Tibial nerve (tissue), 4 donors: ENCODE measurements at regions not wholly inside any gene's neighbourhood (a gene's known extent, or its start where the extent isn't known, plus 50 kb on each side); places are given as distances from the start of the nearest gene placed in this dataset.

ENCODE experiments used
- EP300 ChIP-seq, 2 donors: sonication (generic); formaldehyde crosslinking; IDR thresholded peaks; one replicate each; pipeline ENCODE4 v1.6.1; 2017; ENCODE audit warnings: antibody characterized with exemption in 2 of 2, mild to moderate bottlenecking in 1 of 2
- POLR2A ChIP-seq, 2 donors: fragments of 450-650 bp; IDR thresholded peaks; one replicate each; pipeline ENCODE4 v1.6.1; 2017; ENCODE audit warnings: antibody characterized with exemption in 2 of 2, mild to moderate bottlenecking in 2 of 2, moderate library complexity in 2 of 2
- TF ChIP-seq, protein P1 (sequence below), 5 experiments: fragments of 200-600 bp in 3 of 5; fragments of 450-650 bp in 2 of 5; sonication (generic) in 3 of 5; IDR thresholded peaks; one replicate each; pipeline ENCODE4 v1.5.1; 2016 to 2019; ENCODE audit warnings: antibody characterized with exemption in 5 of 5, mild to moderate bottlenecking in 3 of 5, moderate library complexity in 2 of 5

DNA sequence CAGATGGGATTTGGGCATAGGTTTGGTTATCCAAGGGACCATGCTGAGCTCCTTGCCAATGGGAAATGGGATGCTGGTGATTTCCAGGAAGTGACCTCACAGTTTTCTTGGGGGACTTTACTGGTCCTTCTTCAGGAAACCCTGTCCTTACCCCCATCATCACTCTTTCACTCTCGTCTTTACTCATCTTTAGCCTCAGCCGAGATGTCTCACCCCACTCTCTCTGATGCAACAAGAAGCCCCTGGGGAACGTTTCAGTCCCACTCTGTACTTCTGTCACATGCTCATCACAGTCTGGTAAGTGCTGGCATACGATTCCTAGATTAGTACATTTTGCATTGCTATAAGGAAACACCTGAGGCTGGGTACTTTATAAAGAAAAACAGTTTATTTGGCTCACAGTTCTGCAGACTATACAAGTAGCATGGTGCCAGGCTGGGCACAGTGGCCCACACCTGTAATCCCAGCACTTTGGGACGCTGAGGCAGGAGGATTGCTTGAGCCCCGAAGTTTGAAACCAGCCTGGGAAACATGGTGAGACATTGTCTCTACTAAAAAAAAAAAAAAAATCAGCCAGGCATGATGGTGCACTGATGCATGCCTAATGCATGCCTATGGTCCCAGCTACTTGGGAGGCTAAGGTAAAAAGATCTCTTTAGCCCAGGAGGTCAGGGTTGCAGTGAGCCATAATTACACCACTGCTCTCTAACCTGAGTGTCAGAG lies 63.5 kb upstream of the VKORC1L1 start:
- TF ChIP-seq, protein P1, sequence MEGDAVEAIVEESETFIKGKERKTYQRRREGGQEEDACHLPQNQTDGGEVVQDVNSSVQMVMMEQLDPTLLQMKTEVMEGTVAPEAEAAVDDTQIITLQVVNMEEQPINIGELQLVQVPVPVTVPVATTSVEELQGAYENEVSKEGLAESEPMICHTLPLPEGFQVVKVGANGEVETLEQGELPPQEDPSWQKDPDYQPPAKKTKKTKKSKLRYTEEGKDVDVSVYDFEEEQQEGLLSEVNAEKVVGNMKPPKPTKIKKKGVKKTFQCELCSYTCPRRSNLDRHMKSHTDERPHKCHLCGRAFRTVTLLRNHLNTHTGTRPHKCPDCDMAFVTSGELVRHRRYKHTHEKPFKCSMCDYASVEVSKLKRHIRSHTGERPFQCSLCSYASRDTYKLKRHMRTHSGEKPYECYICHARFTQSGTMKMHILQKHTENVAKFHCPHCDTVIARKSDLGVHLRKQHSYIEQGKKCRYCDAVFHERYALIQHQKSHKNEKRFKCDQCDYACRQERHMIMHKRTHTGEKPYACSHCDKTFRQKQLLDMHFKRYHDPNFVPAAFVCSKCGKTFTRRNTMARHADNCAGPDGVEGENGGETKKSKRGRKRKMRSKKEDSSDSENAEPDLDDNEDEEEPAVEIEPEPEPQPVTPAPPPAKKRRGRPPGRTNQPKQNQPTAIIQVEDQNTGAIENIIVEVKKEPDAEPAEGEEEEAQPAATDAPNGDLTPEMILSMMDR (IDR thresholded peaks at IDR 0.05) = no peak
- TF ChIP-seq POLR2A (IDR thresholded peaks at IDR 0.05) = no peak
- TF ChIP-seq EP300 (IDR thresholded peaks at IDR 0.05) = no peak
